Pulmonary artery endothelial cell (primary cell): ENCODE measurements at regions not wholly inside any gene's neighbourhood (a gene's known extent, or its start where the extent isn't known, plus 50 kb on each side); places are given as distances from the start of the nearest gene placed in this dataset.
"Not testable (repeated sequence)": the region's sequence is repeated elsewhere in the genome, so short reads cannot be mapped to it uniquely, and the experiment has no call there.

Source experiments
- DNase-seq: peaks from one replicate; pipeline ENCODE4 v3.0.0-alpha.2; 2011; ENCODE audit warnings: low read depth, low spot score

DNA sequence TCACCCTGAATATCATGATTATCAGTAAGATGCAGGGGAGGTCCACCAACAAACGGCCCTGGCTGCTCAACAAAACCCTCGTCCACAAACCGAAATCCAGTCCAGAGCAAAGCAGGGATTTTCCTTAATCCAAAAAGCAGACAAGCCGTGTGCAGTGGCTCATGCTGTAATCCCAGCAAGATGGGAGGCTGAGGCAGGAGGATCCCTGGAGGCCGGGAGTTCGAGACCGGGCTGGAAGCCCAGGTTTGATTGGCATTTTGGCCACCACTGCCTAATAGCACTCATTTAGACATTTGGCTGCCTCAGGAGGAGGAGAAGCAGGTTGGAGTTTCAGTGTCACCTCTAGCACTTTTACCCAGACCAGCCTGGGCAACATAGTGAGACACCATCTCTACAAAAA lies 562.0 kb upstream of the AUTS2 start:
- DNase-seq: no peak

DNA sequence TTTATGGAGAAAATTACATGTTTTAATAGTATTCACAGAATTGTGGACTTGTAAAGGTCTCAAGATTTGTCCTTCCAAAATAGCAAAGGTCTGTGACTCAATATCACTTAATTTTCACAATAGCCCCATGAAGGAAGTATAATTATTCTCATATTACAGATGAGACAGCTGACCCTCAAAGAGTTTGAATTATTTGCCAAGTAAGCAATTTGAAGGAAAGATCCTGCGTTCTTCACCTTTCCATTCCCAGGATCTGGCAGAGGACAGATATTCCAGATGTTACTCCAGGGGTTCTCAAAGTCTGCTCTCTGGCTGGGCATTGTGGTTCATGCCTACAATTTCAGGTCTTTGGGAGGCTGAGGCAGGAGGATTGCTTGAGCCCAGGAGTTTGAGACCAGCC lies 559.4 kb upstream of the AUTS2 start:
- DNase-seq: no peak

DNA sequence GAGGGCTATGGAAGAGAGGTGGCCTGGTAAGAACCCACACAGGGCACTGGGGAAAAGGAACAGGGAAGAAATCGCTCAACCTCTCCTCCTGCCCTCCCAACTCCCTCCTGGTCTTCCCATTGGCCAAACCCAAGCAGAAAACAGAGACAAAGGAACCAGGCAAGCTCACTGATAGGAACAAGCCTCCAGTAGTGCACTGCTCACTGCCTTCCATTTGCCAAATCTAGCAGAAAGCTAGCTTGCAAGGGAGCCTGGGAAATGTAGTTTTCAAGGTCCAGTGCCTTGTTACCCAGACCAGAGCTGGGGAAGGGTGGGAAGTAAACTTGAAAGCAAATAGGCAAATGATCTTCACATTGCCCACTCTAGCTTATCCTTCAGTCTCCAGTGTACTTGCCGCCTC lies 556.1 kb upstream of the AUTS2 start:
- no peak for DNase-seq

DNA sequence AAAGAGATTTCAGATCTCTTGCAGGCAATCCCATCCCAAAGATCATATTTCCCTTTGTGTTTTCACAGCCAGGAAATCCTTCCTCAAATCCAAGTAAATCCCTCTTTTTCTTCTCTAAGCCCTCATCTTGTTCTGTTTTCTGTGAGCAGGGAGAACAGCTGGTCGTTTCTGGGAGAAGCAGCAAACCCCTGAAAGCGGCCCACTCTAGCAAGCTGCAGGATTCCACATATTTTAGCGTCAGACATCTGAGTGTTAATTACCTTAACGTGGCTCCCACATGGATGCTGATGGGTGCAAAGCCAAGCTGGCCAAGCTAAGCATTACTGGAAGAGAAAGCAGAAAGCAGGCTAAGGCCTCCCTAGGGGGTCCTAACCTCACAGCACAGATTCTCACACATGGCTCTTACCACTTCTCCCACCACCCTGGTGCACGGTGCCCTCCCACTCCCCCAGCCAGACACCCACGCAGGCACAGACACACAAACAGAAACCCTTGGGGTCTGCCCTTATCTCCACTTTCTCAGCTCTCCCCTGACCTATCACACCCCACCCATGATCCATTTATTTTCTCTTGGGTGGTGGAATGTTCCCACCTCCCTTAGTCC lies 551.0 kb upstream of the AUTS2 start:
- DNase-seq: no peak

DNA sequence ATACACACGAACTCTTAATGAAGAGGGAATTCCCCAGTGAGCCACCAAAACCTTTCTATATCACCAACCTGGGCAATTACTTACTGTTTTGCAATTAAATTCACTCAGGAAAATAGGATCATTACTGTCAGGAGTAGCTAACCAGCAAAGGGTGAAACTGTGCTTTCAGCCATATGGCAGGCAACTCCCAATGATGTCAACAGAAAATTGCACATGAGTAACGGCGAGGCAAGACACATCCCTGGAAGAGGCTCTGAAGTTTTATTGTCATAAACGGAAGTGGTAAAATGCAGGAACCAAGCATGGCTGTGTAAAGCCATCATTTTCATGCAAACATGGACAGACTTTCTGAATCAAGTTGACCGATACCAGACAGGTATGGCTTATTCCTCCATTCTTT lies 548.9 kb upstream of the AUTS2 start:
- no peak for DNase-seq

DNA sequence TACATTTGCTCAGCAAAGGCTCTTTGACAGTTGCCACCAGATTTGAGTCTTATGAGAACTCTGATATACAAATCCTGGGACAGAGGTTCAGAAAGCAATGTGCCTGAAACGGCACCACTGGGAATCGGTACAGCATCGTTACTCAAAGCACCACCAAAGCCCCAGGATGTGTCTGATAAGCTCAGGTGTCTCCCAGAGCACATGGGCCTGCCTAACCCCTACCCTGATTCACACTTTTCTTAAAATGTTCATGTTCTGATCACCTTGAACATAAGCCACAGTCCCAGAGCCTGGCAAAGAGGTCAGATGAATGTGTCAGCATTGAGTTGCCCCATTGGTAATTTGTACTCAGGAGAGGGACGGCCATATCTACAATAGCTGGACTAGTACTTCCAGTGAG lies 545.8 kb upstream of the AUTS2 start:
- DNase-seq: no peak

DNA sequence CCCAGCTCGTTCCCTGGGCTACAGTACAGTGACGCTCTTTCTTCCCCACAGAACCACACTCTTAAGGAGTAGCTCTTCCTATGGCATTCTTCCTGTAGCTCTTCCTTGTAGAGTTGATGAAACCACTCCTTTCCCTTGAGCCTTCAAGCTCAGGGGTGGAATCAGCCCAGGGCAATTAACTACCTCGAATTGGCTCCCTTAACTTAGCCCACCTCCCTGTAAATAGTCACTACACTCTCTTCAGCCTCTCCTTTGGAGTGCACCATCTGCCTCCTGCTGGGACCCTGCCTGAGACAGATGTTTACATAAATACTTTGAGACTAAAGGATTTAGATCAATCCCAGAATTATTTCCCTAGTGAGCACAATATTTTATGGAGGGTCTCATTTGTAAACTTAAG lies 537.8 kb upstream of the AUTS2 start:
- DNase-seq: no peak

DNA sequence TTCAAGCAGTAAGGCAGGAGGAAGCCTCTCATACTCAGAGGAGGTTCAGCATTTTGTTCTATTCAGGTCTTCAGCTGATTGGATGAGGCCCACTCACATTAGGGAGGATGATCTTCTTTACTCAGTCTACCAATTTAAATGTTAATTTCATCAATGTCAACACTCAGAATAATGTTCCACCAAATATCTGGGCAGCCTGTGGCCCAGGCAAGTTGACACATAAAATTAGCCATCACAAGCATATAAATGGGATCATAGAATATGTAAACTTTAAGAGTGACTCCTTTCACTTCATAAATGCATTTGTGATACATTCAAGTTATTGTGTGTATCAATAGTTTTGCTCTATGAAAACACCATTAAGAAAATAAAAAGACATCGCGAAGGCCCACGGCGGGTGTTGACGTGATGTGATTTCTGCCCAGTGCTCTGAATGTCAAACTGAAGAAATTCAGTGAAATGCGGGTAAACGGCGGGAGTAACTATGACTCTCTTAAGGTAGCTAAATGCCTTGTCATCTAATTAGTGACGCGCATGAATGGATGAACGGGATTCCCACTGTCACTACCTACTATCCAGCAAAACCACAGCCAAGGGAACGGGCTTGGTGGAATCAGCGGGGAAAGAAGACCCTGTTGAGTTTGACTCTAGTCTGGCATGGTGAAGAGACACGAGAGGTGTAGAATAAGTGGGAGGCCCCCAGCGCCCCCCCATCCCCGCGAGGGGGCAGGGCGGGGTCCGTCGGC lies 536.1 kb upstream of the AUTS2 start:
- no peak for DNase-seq

DNA sequence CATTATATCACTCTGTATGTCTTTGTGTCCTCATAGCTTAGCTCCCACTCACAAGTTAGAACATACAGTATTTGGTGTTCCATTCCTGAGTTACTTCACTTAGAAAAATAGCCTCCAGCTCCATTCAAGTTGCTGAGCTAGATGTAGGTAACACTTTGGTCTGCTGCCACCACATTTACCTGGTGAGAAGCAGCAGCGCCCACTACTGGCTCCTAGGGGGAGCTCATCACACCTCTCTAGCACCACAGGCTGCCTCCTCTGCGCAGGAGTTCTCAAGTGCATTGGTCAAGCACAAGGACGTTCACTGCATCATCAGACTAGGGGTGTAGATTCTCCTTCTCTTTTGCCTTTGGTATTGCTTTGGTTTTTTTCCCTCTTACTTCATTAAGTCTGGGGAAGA lies 530.9 kb upstream of the AUTS2 start:
- no peak for DNase-seq

DNA sequence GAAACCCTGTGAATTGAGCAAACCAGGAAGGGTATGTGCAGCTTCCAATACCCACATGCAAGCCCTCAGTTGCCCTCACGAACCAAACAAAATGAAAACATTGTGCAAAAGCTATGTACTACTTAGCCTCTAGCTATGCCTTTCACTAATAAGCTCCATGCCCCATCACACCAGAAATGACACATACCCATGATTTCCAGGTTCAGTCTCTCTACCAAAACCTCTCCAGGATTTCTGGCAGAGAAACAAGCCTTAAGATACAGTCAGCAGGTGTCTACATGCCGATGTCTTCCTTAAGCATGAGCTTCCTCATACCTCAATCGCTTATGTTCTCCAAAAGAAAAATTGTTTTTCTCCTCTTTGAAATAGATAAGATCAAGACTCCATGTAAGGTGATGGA lies 527.8 kb upstream of the AUTS2 start:
- DNase-seq: no peak

DNA sequence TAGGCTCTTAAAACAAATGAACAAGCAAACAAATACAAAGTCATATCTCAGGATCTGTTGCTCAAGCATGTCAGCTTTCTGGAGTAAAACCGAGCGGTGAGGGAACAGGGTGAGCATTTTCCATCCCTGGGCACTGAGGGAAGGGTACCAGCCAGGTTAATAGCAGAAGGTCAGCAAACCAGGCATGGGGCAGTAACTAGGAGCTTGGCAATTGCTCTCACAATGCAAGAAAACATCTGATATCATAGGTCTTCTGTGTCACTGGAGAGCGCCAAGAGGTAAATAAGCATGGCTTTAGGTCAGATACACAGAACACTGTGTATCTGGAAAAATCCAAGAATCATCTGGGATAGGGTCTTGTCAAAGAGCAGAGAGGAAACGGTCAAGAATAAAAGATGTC lies 521.7 kb upstream of the AUTS2 start:
- DNase-seq: no peak

DNA sequence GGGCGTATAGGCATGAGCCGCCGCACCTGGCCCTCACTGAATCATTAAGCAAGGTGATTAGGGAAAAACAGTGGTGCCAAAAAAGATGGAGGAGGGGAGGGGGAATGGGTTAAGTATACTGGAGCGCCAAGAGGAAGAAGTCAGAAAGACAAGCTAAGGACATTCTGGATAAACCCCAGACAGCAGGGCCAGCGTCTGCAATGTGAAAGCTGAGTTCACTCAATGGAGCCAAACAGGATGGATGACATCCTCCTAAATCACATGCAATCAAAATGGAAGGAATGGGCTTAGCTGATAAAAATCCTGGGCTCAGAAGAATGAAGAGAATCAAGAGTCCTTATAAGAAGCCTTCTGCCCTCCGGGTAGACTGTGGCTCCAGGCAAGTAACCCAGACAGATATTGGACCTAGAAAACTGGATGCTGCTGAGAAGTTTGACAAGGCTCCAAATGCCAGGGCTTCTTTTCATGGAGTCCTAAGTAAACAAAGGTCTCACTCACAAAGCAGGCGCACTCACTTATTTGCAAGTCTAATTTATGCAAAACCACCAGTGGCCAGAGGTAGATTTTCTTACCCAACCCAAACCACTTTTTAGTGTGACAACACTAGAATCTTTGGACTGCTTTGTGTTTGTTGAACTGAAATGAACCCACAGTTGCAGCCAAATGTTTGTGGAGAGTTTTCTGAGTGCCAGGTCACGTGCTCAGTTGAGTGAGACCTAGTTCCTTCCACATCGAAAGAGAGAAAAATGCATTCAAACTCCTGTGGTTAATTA lies 519.1 kb upstream of the AUTS2 start:
- no peak for DNase-seq

DNA sequence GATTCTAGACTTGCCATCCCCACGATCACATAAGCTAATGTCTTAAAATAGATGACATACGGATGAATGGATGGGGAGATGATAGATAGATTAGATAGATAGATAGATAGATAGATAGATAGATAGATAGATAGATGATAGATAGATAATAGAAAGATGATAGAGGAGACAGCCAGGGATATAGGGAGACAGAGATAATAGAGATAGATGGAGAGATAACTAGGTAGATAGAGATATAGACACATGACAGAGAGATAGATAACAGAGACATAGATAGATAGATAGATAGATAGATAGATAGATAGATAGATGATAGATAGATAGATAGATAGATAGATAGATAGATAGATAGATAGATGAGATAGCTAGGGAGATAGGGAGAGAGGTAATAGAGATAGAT lies 511.0 kb upstream of the AUTS2 start:
- DNase-seq: not testable (repeated sequence)

DNA sequence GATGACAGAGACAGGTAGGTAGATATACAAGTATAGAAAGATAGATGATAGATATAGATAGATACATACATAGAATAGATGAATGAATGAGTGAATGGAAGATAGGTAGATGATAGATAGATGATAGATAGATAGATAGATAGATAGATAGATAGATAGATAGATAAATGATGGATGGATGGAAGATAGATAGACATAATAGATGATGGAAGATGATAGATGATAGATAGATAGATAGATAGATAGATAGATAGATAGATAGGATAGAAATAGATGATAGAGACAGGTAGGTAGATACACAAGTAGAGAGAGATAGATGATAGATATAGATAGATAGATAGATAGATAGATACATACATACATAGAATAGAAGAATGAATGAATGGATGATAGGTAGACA lies 510.1 kb upstream of the AUTS2 start:
- DNase-seq: no peak

DNA sequence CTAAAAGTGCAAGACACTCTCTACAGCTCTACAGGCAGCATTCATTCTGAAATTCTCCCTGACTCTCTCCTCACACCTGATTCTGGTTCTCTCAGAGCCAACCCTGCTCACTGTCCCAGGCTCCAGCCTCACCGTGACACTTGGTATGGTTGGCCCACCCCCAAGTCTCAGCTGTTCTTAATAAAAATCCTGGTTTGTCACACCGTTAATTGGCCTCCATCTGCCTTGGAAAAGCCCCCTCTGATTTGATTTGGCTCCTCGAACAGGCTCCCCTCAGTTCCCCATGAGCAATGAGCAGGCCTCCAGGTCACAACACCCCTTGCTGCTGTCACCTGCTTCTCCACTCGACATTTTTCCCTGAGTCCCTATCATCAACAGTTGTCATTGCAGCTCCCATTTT lies 507.3 kb upstream of the AUTS2 start:
- no peak for DNase-seq

DNA sequence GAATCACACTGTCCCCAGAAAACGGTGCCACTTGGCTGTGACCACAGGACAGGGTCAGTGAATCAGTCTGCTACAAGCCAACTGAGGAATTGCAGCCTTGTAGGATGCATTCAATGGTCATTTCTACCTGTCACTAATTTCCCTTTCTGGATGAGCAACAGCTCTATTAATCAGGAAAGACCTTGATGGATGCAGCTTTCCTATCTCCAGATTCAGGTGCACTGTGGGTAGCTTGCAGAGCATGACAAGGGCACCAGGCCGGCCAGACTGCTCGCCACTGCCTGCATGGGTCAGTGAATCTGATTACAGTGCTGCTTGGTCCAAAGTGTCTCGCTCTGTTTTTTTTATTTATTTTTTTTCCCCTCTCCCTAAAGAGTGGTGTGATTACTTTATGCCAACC lies 506.8 kb upstream of the AUTS2 start:
- DNase-seq: no peak

DNA sequence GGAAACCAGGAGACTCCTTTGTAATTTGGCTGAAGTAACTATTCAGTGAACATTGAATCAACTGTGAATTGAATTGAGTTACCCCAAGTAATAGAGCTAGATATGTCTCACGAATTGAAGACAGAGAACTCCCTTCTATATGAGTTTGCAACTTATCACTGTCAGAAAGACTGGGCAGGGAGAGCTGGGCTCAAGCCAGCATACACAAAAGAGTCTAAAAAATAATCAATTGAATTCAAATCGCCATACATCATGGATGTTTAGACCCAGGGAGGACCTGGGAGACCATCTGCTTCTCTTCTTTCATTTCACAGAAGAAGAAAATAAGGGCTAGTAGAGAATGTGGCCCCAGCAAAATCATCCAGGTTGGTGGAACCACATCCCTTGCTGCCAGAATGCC lies 503.1 kb upstream of the AUTS2 start:
- DNase-seq: no peak

DNA sequence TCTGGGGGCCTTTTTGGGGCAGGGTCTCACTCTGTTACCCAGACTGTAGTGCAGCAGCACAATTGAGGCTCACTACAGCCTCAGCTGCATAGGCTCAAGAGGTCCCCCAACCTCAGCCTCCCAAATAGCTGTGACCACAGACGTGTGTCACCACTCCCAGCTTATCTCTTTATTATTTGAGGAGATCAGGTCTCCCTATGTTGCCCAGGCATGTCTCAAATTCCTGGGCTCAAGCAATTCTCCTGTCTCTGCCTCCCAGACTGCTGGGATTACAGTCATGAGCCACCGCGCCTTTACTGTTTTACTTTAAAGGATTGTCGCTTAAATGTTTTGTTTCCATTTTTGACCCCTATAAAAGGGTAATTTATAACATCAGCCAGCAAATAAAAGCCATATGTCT lies 502.6 kb upstream of the AUTS2 start:
- DNase-seq: no peak

DNA sequence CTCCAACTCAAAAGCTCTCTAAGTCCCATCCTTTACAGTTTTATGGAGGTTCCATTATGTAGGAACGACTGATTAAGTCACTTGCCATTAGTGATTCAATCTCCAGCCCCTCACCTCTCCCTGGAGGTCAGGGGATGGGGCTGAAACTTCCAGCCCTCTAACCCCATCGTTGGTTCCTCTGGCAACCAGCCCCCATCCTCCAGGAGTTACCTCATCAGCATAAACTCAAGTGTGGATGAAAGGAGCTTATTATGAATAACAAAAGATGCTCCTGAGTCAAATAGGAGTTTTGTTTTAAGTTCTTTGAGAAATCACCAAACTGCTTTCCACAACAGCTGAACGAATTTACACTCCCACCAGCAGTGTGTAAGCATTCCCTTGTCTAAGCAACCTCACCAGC lies 494.3 kb upstream of the AUTS2 start:
- no peak for DNase-seq

DNA sequence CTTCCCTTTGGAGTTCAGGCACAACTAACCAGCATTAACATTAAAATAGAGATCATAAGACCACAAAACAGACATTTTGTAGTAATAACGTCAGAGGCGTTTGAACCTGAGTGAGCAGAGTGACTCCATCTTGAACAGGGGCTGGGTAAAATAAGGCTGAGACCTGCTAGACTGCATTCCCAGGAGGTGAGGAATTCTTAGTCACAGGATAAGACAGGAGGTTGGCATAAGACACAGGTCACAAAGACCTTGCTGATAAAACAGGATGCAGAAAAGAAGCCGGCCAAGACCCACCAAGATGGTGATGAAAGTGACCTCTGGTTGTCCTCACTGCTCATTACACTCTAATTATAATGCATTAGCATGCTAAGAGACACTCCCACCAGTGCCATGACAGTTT lies 493.2 kb upstream of the AUTS2 start:
- no peak for DNase-seq

DNA sequence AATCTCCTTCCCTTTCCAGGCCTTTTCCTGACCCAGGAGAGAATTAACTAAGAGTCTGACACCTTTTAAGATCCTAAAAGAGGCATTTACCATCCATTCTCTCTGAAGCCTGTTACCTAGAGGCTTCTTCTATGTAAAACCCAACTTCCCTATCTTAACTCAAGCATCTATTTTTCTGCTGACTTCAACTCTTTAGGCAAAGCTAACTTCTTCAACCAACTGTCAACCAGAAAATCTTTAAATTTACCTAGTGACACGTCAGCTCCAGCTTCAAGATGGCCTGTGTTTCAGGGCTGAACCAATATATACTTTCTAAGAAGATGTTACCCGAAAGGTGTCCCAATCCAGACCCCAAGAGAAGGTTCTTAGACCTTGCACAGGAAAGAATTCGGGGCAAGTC lies 492.3 kb upstream of the AUTS2 start:
- DNase-seq: no peak

DNA sequence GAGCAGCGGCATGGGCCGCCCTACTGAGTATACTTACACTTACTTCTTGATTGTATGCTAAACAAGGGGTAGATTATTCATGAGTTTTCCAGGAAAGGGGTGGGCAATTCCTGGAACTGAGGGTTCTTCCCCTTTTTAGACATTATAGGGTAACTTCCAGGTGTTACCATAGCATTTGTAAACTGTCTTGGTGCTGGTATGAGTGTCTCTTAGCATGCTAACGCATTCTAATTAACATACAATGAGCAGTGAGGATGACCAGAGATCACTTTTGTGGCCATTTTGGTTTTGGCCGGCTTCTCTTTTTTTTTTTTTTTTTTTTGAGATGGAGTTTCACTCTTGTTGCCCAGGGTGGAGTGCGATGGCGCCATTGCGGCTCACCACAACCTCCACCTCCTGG lies 491.8 kb upstream of the AUTS2 start:
- not testable (repeated sequence) for DNase-seq

DNA sequence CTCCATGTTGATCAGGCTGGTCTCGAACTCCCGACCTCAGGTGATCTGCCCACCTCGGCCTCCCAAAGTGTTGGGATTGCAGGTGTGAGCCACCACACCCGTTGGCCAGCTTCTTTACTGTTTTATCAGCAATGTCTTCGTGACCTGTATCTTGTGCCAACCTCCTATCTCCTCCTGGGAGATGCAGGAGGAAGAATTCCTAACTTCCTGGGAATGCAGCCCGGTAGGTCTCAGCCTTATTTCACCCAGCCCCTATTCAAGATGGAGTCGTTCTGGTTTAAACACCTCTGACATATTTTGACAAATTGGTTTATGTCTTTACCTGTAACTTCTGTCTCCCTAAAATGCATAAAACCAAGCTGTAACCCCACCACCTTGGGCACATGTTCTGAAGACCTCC lies 491.3 kb upstream of the AUTS2 start:
- not testable (repeated sequence) for DNase-seq
